KMS-11 (cell line): ENCODE measurements at regions not wholly inside any gene's neighbourhood (a gene's known extent, or its start where the extent isn't known, plus 50 kb on each side); places are given as distances from the start of the nearest gene placed in this dataset.

Source experiments
- H2AFZ ChIP-seq: fragments of 200-600 bp; sonication (generic); 2 replicates; pipeline ENCODE4 v1.6.1; 2016; ENCODE audit warnings: antibody characterized with exemption, mixed run types, low read depth
- H3K27ac ChIP-seq: fragments of 200-600 bp; sonication (generic); 2 replicates; pipeline ENCODE4 v1.6.1; 2016; ENCODE audit warnings: mild to moderate bottlenecking, mixed run types
- H3K27me3 ChIP-seq: fragments of 200-600 bp; sonication (generic); 2 replicates; pipeline ENCODE4 v1.6.1; 2017; ENCODE audit warnings: mild to moderate bottlenecking, low read depth, mixed run types, moderate library complexity; ENCODE audit not compliant: insufficient read depth
- H3K36me3 ChIP-seq: fragments of 200-600 bp; sonication (generic); 2 replicates; pipeline ENCODE4 v1.6.1; 2017; ENCODE audit warnings: mild to moderate bottlenecking, mixed run types; ENCODE audit not compliant: insufficient read depth
- H3K4me1 ChIP-seq: fragments of 200-600 bp; sonication (generic); 2 replicates; pipeline ENCODE4 v1.6.1; 2016; ENCODE audit warnings: mild to moderate bottlenecking, low read depth, mixed run types; ENCODE audit not compliant: poor library complexity, severe bottlenecking
- H3K4me2 ChIP-seq: fragments of 200-600 bp; sonication (generic); 2 replicates; pipeline ENCODE4 v1.7.0; 2016; ENCODE audit warnings: mild to moderate bottlenecking, mixed run types
- H3K4me3 ChIP-seq: fragments of 200-600 bp; sonication (generic); IDR thresholded peaks from 2 replicates; pipeline ENCODE4 v1.6.1; 2017; ENCODE audit warnings: low read depth, low read length, mixed read lengths; ENCODE audit not compliant: insufficient read depth
- H3K79me2 ChIP-seq: fragments of 200-600 bp; sonication (generic); 2 replicates; pipeline ENCODE4 v1.6.1; 2016; ENCODE audit warnings: low read depth, mixed run types; ENCODE audit not compliant: insufficient read depth
- H3K9ac ChIP-seq: fragments of 200-600 bp; sonication (generic); 2 replicates; pipeline ENCODE4 v1.6.1; 2016; ENCODE audit warnings: mild to moderate bottlenecking, mixed run types
- H4K20me1 ChIP-seq: fragments of 200-600 bp; sonication (generic); 2 replicates; pipeline ENCODE4 v1.6.1; 2016; ENCODE audit warnings: mild to moderate bottlenecking, mixed run types; ENCODE audit not compliant: insufficient read depth
- TF ChIP-seq, protein P1 (sequence below): fragments of 200-600 bp; sonication (generic); conservative IDR thresholded peaks from 2 replicates; pipeline ENCODE4 v1.6.1; 2017; ENCODE audit warnings: low read depth, mild to moderate bottlenecking, antibody characterized with exemption, low read length, moderate library complexity, mixed read lengths

DNA sequence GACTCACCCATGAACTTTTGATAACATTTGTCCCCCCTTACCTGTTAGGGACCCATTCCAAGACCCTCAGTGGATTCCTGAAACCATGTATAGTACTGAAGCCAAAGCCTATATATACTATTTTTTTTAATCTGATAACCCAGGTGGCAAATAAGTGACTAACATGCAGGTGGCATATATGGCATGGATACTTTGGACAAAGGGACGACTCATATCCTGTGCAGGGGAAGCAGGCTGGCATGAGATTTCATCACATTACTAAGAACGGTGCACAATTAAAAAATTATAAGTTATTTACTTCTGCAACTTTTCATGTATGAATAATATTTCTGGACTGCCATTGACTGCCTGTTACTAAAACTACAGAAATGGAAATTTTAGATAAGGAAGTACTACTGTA is 880.1 kb upstream of the FBXO33 start:
- H2AFZ ChIP-seq = no peak overlapping the region
- TF ChIP-seq, protein P1, sequence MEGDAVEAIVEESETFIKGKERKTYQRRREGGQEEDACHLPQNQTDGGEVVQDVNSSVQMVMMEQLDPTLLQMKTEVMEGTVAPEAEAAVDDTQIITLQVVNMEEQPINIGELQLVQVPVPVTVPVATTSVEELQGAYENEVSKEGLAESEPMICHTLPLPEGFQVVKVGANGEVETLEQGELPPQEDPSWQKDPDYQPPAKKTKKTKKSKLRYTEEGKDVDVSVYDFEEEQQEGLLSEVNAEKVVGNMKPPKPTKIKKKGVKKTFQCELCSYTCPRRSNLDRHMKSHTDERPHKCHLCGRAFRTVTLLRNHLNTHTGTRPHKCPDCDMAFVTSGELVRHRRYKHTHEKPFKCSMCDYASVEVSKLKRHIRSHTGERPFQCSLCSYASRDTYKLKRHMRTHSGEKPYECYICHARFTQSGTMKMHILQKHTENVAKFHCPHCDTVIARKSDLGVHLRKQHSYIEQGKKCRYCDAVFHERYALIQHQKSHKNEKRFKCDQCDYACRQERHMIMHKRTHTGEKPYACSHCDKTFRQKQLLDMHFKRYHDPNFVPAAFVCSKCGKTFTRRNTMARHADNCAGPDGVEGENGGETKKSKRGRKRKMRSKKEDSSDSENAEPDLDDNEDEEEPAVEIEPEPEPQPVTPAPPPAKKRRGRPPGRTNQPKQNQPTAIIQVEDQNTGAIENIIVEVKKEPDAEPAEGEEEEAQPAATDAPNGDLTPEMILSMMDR = no peak
- no peak overlapping the region for H3K4me3 ChIP-seq
- H3K27ac ChIP-seq = no peak overlapping the region
- H3K4me1 ChIP-seq = no peaks in the 10 kb centered on the region
- no peaks in the 10 kb centered on the region for H4K20me1 ChIP-seq
- no peaks in the 10 kb centered on the region for H3K36me3 ChIP-seq
- no peaks in the 10 kb centered on the region for H3K79me2 ChIP-seq
- H3K4me2 ChIP-seq = no peak overlapping the region
- no peak overlapping the region for H3K9ac ChIP-seq
- no peaks in the 10 kb centered on the region for H3K27me3 ChIP-seq

GRCh38 chr14:40309124-40309523 is 876.9 kb upstream of the FBXO33 start:
- H3K4me2 ChIP-seq = no peak overlapping the region
- H3K4me1 ChIP-seq = no peaks in the 10 kb centered on the region
- no peaks in the 10 kb centered on the region for H3K27me3 ChIP-seq
- TF ChIP-seq, protein P1 = no peak
- no peaks in the 10 kb centered on the region for H3K79me2 ChIP-seq
- H3K4me3 ChIP-seq = no peak overlapping the region
- no peaks in the 10 kb centered on the region for H4K20me1 ChIP-seq
- H3K9ac ChIP-seq = no peak overlapping the region
- H3K27ac ChIP-seq = no peak overlapping the region
- no peaks in the 10 kb centered on the region for H3K36me3 ChIP-seq
- no peak overlapping the region for H2AFZ ChIP-seq

DNA sequence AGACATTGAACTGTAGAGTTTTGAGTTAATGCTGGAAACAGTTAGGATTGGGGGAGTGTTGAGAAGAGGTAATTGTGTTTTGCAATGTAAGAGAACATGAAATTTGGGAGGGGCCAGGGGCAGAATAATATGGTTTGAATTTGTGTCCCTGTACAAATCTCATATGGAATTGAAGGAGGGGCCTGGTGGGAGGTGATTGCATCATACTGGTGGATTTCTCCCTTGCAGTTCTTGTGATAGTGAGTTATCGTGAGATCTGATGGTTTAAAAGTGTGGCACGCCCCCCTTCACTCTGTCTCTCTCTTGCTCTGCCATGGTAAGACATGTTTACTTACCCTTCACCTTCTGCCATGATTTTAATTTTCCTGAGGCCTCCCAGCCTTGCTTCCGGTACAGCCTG is 876.0 kb upstream of the FBXO33 start:
- Histone ChIP-seq H3K27ac (no peak overlapping the region), H4K20me1 (no peaks in the 10 kb centered on the region), H3K4me3 (no peak overlapping the region), H3K36me3 (no peaks in the 10 kb centered on the region), H2AFZ (no peak overlapping the region), H3K79me2 (no peaks in the 10 kb centered on the region), H3K4me2 (no peak overlapping the region), H3K27me3 (no peaks in the 10 kb centered on the region), H3K9ac (no peak overlapping the region), H3K4me1 (no peaks in the 10 kb centered on the region)
- TF ChIP-seq, protein P1 = no peak

GRCh38 chr14:40296821-40297220 is 864.6 kb upstream of the FBXO33 start:
- no peak overlapping the region for H3K27ac ChIP-seq
- H2AFZ ChIP-seq = no peak overlapping the region
- TF ChIP-seq, protein P1 = no peak
- no peaks in the 10 kb centered on the region for H3K79me2 ChIP-seq
- H3K4me1 ChIP-seq = no peaks in the 10 kb centered on the region
- H3K4me3 ChIP-seq = no peak overlapping the region
- no peak overlapping the region for H3K9ac ChIP-seq
- no peaks in the 10 kb centered on the region for H3K27me3 ChIP-seq
- no peaks in the 10 kb centered on the region for H4K20me1 ChIP-seq
- no peaks in the 10 kb centered on the region for H3K36me3 ChIP-seq
- no peak overlapping the region for H3K4me2 ChIP-seq
